Stimulated activated CD4-positive, alpha-beta T cell treated with anti-CD3 and anti-CD28 coated beads, Interleukin-4, amount 100 ng/mL, for 24 hours (primary cell): ENCODE measurements at regions not wholly inside any gene's neighbourhood (a gene's known extent, or its start where the extent isn't known, plus 50 kb on each side); places are given as distances from the start of the nearest gene placed in this dataset.
"Not testable (repeated sequence)": the region's sequence is repeated elsewhere in the genome, so short reads cannot be mapped to it uniquely, and the experiment has no call there.

Experiments used
- DNase-seq: peaks from one replicate; pipeline ENCODE4 v3.0.0-alpha.2; 2020

DNA sequence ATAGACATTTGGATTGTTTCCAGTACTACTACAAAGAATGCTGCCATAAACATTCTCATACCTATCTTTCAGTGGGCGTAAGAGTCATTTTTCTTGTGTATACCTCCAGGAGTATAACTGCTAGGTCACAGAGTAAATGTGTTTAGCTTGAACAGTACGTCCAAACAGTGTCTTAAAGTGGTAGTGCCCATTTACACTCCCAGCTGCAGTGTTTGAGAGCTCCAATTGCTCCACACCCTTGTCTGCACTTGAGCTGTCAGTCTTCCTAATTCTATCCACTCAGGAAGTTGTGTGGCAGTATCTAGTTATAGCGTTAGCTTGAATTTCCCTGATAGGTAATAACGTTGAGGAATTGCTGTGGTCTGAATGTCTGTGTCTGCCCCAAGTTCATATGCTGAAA, 404.7 kb upstream of the PPP2R3A start:
- DNase-seq: no peak

DNA sequence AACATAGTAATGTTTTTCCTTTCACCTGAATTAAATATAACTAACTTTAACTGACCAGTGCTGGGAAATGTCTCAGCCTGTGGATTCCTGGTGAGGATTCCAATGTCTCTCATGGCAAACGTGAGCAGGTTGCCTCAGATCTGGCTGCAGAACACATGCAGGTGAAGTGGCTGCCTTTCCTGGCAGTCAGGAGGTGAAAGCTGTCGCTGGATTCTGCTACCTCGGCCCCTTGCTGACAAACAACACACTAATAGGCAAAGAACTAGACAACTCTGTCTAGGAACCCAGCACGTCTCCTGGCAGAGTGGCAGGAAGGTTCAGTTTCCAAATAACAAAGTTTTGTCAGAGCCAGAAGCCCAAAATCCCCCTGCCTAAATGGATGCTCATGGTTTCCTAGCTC, 400.8 kb upstream of the PPP2R3A start:
- DNase-seq: no peak

DNA sequence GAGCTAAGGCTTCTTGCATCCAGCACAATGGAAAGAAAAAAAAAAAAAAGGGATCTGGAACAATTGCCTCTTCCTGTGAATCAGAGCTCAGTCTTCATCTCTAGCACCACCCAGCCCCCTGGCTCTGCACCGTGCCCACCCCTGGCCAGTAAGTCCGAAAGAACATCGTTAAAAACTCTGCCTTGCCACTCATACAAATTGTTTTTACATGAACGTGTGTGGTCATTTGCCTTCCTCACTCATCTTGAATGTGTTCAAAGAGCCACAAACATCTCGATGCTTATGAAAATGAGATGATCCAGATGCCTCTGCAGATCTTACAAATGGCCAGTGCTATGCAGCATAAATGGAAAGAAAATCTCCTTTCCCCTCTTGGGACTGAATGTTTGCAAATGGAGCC, 400.0 kb upstream of the PPP2R3A start:
- DNase-seq: no peak

DNA sequence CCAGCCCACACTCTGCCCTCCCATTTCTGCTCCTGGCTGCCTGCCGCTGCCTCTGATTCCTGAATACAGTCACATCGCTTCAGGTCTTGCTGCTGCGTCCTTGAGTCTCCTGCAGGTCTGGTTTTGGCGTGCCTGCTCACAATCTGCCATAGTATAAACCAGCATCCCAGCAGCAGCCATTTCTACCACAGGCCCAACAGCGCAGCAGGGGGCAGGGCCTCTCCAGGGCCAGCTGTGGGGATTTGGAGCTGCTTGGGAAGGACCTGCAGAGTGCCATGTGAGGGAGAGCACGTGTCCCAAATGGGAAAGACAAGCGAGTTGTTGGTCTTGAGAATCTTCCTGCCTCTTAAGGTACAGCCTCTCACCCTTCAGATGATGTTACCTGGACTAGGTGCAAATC, 398.3 kb upstream of the PPP2R3A start:
- DNase-seq: no peak

DNA sequence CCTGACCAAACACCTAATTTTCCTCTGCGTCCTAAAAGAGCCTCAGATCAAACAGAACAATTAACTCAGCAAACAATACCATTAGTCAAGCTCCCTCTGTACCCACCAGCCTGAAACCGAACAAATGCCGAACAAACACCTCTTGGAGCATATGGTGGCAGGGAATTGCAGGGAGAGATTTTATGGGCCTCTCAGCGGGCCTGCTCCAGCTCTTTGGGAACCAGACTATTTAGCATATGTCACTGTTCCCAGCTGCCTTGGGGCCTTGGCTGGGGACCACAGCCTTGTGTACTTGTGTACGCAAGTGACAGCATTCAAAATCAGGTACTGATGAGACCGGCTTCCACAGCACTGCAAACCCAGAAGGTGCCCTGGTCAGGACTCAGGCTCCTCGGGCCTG, 388.8 kb upstream of the PPP2R3A start:
- no peak for DNase-seq

DNA sequence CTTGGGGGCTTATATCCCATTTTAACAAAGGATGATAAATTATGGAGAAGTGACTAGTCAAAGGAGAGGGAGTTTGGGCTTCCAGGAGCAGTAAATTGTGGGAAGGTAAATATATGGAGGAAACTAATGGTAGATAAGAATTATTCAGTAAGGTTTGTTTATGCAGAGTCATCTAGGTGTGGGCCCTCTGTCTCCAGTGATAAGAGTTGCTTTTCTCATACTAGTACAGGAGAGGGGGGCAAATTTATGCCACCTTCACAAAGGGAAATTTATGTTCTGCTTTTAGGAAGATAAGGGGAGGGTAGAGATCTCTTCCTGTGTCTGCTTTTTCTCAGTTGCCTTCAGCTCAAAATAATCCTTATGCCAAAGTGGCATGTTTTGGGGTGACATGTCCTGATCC, 383.7 kb upstream of the PPP2R3A start:
- no peak for DNase-seq

DNA sequence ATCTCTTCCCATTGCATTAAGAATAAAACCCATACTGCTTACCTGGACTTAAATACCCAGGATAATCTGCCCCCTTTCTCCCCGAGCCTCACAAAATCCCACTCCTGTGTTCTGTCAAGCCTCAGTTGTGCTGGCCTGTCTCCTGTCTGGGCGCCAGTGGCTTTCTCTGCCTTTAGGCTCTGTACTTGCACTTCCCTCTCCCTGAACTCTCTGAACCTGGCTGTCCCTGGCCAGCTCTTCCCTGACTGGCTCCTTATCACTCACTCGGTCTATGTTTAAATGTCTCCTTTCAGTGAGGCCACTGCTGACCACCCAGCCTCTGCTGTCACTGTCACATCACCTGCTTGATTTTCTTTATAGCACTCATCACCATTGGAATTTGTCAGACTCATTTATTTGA, 382.7 kb upstream of the PPP2R3A start:
- DNase-seq: no peak

DNA sequence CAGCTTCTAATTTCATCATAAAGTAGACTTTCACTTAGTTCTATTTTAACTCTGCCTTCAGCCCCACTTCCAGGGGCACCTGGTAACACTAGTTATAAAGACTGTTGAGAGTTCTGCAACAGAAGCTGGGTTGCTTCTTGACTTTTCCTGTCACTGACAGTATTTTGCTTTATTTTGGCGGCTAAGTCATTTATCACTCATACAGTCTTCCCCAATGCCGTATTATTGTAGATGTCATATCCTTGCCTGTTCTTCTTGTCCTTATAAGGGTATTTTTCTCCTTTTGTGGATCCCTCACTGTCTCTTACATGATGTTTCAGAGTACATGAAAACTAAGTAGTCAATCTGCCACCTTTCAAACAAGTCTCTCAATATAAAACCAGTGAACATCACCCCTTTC, 369.0 kb upstream of the PPP2R3A start:
- DNase-seq: no peak

DNA sequence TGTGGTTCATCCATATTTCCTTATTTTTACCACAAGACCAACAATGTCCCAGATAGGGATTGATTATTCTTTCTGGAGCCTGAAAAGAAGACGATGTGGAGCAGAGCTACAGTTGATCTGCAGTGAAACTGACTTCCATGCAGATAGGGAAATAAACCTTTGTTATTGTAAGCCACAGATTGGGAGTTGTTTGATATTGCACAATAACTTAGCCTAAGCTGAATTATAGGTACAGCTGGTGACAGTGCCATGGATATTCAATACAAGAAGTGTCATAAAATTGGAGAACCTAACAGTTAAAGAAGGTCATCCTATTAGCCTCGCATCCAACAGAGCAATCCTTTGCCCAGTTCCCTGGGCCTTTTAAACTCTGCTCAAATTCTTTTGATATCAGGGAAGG, 367.7 kb upstream of the PPP2R3A start:
- DNase-seq: no peak

DNA sequence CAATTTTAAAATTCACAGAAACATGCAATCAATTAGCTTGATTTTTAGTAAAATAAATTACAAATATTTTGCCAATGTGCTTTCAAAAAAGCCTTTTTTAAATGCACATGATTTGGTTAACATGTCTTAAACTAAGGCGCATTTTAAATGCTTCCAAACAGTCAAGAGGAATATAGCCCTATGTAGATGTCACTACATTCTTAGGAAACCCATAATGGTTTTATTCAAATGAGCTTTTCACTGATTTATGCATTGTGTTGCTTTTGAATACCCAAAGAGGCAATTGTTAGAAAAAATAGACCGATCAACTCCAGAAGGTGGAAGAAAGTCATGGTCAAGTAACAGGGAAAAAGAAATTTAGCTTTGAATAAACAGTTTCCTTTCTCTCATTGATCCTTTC, 366.9 kb upstream of the PPP2R3A start:
- DNase-seq: no peak

DNA sequence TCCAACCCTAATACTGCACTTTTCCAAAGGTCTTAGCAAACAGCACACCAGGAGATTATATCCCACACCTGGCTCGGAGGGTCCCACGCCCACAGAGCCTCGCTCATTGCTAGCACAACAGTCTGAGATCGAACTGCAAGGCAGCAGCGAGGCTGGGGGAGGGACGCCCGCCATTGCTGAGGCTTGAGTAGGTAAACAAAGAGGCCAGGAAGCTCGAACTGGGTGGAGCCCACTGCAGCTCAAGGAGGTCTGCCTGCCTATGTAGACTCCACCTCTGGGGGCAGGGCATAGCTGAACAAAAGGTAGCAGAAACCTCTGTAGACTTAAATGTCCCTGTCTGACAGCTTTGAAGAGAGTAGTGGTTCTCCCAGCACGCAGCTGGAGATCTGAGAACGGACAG, 361.0 kb upstream of the PPP2R3A start:
- not testable (repeated sequence) for DNase-seq

DNA sequence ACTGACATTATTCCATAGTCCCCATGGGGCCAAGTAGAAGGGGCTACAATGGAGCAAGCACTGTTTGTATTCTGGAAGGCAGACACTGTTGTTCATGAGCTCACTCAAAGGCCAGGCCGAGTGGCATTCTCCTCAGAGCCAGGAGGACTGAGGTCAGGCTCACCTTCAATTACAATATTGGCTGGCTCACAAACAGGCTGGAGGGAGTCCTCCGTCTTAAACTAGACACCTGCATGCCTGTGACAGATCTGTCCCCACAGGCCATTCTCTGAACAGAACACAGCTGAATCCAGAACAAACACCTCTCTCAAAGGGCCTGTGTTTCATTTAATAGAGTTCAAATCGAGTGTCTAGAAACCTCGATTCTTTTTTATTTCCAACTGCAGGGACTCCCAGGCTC, 347.4 kb upstream of the PPP2R3A start:
- no peak for DNase-seq

DNA sequence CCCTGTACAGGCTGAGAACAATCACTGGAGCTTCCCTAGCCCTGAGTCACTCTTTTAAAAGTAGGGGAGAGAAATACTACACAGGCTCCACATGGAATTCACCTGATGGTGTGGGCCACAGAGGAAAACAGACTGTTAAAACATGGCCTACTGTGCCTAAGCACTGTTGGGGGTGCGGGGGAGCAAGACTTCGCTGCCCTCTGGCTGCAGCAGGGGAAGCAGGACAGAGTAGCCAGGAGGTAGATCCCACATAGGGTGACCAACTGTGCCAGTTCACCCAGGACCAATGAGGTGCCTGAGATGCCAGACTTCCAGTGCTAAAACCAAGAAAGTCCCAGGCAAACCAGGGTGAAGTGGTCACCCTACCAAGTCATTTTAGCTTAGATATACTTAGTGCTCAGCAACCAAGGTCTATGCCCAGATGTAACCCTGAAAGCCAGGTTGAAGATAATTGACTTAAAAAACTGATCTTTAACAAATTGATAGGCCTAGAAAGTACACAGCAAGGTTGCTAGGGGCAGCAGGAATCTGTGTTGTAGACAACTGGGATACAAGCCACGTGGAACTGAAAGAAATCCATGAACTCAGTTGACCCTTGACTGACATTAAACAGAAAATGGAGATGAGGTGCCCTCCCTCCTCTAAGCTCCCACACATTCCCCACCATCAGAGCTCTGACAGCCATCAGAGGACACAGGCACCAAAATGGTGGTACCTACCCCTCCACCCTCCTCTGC, 344.2 kb upstream of the PPP2R3A start:
- no peak for DNase-seq

DNA sequence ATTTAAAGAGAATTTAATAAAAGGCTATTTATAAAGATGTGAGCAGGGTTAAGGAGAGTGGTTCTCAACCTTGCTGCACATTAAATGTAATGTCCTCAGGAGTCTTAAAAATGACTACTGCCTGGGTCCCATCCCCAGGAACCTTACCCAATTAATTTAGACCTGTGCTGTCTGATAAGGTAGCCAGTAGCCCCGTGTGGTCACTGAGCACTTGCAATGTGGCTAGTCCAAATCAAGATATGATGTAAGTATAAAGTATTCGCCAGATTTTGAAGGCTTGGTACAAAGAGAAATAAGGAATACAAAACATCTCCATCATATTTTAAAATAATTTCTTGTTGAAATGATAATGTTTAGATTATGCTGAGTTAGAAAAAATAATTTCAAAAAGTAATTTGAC, 343.3 kb upstream of the PPP2R3A start:
- DNase-seq: no peak

DNA sequence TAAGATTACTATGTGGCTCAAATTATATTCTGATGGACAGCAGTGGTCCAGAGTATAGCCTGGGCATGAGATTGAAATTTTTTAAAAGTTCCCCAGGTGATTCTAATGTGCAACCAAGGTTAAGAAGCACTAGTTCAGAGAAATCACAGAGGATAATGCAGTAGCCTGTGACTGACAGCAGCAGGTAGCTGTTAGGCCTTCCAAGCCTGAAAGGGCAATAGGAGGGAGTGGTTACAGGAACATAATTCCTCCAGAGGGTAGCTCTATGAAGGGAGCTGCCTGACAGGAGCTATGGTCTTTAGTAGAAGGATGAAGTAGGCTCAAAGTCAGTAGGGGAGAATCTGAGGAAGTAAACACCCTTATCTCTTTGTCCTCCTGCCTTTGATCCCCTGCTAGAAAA, 342.9 kb upstream of the PPP2R3A start:
- DNase-seq: no peak

DNA sequence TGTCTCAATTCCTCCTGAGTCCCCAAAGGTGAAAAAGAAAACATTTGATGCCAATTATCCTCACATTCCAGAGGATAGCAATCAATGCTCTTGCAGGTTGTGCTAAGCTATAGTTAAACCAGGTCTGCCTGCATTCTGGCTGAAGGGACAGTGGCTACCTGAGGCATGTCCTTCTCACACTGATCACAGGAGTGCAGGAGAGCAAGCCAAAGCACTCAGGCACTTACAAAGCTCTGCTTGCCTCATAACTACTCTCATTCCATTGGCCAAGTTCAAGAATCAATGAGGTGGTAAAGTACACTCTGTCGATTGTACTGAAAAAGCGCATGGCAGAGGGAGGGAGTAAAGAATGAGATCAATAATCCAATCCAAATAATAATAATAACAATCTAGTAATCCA, 342.0 kb upstream of the PPP2R3A start:
- DNase-seq: no peak

DNA sequence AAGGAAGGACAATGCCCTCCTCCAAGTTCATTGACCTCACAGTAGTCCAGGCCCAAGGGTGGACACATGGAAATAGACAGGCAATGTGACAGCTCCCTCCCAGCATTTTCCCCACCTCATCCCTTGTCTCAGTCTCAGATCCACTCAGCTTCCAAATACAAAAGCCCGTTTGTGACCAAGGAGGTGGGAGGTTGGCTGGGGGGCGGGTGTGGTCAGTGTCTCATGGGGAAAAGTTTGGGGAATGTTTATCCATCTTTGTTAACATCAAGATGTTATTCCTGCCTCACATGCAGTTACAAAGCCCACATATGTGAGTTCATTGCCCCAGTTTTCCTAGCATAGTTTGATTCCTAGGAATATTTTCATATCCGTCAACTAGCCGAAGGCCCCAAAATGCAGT, 338.5 kb upstream of the PPP2R3A start:
- DNase-seq: no peak

DNA sequence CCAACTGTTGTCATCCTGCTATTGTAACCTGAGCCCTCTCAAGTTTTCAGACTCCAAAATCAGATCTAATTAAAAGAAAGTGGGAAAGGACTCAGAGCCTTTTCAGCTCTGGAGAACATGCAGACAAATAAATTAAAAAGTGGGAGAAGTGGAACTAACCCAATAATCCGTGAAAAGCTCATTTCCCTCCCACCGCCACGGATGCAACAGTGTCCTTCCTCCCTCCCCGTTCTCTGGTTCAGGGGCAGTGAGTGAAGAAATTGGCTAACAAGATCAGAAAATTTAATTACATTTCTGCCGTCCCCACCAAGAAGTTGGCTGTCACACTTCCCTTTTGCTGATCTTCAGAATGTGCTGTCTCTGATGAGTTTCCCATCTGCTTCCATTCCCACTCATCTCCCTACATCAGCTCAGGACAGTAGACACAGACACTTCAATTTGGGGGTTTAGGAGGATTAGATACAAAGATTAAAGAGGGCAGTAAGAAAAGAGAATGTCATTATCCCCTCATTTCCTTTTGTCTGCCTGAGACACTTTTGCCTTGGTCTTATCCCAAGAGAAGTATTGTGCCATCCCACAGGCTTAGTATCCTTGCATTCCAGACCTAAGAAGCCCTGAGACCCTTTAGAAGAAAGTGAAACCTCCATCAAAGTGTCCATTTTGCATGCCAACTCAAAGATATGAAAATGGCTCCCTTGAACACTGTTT, 335.7 kb upstream of the PPP2R3A start:
- DNase-seq: no peak

DNA sequence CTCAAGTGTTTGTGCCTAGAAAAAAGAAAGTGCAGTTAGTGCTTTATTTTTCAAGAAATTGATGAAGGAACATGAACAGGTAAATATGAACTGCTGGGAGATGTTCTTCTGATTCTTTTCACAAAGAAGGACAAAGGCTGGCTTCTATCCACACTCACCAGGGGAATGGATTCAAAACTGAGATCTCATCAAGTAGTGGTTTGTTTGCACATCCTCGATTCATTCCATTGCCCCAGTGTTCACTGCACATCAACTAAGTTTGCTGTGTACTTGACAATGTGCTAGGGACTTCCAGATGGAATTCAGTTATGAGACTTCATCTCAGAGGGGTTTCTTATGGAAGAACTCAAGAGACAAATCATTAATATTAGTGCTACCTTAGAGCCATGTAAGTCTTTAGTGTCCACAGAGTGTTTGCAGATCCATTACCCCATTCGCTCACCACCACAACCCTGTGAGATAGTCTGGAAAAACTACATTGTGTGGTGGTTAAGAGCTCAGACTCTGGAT, 332.9 kb upstream of the PPP2R3A start:
- no peak for DNase-seq

DNA sequence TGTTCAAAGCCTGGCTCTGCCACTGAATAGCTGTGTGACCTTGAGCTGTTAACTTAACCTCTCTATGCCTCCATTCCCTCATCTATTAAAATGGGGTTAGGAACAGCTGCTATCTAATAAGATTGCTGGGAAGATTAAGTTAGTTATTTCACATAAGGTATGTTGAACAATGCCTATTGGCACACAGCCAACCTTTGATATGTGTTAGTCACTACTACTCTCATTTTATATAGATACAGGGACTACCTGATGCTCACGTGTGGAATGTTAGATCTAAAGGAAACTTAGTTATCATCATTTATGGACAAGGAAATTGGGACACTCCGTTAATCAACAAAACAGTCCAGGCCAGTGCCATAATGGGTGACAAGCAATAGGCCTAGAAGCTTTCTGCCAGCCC, 332.4 kb upstream of the PPP2R3A start:
- no peak for DNase-seq

DNA sequence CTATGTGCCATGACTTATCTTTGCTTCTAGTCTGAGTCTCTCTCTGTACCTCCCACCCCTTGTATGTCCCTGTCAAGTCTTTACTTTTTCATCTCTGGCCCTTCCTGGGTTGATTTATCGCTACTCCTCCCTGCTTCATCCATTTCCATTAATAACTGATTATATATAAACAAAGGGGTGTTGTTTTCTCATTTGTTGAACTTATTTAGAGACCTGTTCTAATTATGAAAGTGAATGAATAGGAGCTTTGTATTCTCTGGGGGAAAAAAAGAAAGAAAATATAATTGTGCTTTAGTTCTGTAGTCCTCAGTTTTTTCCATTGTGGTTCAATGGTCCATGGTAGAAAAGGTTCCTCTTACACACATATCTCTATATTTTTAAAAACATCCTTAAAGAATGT, 328.9 kb upstream of the PPP2R3A start:
- DNase-seq: no peak

DNA sequence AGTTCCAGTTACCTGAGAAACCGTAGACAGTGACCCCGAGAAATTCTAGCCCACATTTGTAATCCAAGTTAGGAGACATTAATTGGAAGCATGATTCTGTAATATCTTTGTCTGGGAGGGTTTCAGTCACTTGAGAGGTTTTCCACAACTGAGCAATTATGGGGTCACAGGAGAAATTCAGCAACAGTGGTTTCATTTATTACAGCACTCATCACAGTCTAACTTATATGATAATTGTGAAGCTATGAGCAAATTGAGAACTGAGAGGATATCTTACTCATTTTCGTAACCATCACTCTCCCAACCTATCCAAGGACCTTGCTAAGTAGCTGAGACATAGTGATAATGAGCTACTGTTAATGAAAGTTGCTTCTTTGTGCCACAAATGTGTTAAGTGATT, 328.5 kb upstream of the PPP2R3A start:
- DNase-seq: no peak

DNA sequence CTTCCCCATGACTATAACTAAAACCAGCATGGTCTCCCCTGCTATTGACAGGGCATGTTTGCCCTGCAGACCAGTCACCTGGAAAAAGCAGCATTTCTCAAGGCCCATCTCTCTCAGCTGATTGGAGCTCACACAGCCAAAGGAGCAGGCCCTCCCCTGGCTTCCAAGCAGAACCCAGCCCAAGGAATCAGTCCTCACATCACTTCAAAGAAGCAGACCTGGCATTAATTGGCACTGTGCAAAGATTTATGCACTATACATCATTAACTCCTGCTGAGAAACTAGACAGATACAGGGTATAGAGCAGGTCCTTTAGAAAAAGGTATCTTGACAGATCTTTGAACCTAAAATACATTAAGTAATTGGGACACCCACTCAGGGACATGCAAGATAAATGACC, 323.8 kb upstream of the PPP2R3A start:
- no peak for DNase-seq

DNA sequence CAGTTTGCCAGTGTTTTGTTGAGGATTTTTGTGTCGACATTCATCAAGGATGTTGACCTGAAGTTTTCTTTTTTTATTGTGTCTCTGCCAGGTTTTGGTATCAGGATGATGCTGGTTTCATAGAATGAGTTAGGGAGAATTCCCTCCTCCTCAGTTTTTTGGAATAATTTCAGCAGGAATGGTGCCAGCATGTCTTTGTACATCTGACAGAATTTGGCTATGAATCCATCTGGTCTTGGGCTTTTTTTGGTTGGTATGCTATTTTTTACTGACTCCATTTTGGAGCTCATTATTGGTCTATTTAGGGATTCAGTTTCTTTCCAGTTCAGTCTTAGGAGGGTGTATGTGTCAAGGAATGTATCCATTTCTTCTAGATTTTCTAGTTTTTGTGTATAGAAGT, 320.0 kb upstream of the PPP2R3A start:
- no peak for DNase-seq

DNA sequence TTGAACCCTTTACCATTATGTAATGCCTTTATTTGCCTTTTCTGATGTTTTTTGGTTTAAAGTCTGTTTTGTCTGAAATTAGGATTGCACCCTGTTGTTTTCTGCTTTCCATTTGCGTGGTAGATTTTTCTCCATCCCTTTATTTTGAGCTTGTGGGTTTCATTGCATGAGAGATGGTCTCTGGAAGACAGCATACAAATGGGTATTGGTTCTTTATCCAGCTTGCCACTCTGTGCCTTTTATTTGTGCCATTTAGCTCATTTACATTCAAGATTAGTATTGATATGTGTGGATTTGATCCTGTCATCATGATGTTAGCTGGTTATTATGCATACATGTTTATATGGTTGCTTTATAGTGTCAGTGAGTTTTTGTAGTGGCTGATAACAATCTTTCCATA, 318.7 kb upstream of the PPP2R3A start:
- DNase-seq: no peak
